GM12864 (cell line): ENCODE measurements at regions not wholly inside any gene's neighbourhood (a gene's known extent, or its start where the extent isn't known, plus 50 kb on each side); places are given as distances from the start of the nearest gene placed in this dataset.

Experiments
- DNase-seq: peaks from one replicate; pipeline ENCODE4 v3.0.0-alpha.2; 2011; ENCODE audit warnings: low read depth
- H3K4me3 ChIP-seq: 2 replicates; pipeline ENCODE4 v1.5.1; 2011; ENCODE audit warnings: mild to moderate bottlenecking, low read depth, low read length, control low read depth
- TF ChIP-seq, protein P1 (sequence below): IDR thresholded peaks from 2 replicates; pipeline ENCODE4 v1.5.1; 2011; ENCODE audit warnings: low read depth, mild to moderate bottlenecking, moderate library complexity, low read length, control low read depth, inconsistent platforms; ENCODE audit errors: missing control alignments

DNA sequence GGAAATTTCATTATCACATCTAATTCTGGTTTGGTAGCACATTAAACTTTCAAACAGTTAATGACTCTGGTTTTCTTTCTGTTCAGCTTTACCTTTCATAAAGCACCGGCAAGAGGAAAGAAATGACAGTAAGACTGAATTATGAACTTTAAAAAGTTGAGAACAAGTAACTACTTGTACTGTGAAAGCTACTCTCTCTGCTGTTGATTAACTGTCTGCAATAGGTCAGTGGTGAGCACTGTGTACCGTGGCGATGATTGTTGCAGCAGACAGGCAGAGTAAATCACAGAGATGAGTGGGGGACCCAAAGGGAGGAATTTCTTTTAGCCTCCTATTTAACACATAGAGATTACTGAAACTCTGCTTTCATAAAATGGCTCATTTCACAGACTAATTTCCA is 74.0 kb upstream of the MEF2C start:
- TF ChIP-seq, protein P1, sequence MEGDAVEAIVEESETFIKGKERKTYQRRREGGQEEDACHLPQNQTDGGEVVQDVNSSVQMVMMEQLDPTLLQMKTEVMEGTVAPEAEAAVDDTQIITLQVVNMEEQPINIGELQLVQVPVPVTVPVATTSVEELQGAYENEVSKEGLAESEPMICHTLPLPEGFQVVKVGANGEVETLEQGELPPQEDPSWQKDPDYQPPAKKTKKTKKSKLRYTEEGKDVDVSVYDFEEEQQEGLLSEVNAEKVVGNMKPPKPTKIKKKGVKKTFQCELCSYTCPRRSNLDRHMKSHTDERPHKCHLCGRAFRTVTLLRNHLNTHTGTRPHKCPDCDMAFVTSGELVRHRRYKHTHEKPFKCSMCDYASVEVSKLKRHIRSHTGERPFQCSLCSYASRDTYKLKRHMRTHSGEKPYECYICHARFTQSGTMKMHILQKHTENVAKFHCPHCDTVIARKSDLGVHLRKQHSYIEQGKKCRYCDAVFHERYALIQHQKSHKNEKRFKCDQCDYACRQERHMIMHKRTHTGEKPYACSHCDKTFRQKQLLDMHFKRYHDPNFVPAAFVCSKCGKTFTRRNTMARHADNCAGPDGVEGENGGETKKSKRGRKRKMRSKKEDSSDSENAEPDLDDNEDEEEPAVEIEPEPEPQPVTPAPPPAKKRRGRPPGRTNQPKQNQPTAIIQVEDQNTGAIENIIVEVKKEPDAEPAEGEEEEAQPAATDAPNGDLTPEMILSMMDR: no peak
- H3K4me3 ChIP-seq: no peak overlapping the region
- DNase-seq: no peak

DNA sequence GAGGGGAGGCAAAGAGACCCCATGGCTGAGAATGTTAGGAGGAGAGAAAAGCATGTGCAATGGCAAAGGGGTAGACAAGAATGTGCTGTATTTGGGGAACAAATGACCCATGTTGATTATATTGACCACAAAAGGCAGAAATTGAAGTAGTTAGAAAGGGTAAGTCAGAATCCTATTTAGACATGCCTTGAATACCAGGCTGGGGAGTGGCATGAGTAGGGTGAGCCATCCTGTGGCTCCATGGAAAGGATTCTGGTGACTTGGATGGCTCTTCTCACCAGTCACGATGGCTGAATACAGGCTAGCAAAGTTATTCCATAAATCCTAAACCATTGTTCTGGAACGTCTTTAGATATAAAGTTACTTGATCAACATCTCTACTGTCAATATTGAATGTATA is 73.4 kb upstream of the MEF2C start:
- no peak for DNase-seq
- TF ChIP-seq, protein P1: no peak
- H3K4me3 ChIP-seq: no peak overlapping the region

- DNase-seq: no peak
- TF ChIP-seq, protein P1: no peak
- no peak overlapping the region for H3K4me3 ChIP-seq
Observed at GRCh38 chr5:88955403-88955802, 72.4 kb upstream of the MEF2C start.

- no peak overlapping the region for H3K4me3 ChIP-seq
- no peak for DNase-seq
- TF ChIP-seq, protein P1: no peak
Observed at GRCh38 chr5:88954511-88954910, 71.5 kb upstream of the MEF2C start.

- TF ChIP-seq, protein P1: no peak
- H3K4me3 ChIP-seq: no peak overlapping the region
- DNase-seq: no peak
Observed at GRCh38 chr5:88952996-88953643, 70.1 kb upstream of the MEF2C start.

DNA sequence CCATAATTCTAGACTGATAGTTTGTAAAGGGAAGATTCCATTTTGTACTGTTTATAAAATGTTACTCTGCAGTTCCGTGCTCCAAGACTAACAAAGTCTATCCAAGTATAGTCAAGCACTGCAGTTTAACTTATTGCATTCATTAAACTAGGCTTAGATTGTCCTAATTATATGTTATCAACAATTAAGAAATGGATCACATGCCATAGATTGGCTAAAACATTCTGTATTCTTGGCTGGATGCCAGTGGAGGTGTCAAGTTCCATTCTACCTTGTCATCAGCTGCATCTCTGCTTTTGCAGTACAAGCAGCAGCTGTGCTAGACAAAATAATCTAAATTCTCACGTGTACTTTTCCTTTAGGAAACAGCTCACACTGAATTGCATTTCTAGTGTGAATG is 69.4 kb upstream of the MEF2C start:
- H3K4me3 ChIP-seq: no peak overlapping the region
- TF ChIP-seq, protein P1: no peak
- DNase-seq: no peak

DNA sequence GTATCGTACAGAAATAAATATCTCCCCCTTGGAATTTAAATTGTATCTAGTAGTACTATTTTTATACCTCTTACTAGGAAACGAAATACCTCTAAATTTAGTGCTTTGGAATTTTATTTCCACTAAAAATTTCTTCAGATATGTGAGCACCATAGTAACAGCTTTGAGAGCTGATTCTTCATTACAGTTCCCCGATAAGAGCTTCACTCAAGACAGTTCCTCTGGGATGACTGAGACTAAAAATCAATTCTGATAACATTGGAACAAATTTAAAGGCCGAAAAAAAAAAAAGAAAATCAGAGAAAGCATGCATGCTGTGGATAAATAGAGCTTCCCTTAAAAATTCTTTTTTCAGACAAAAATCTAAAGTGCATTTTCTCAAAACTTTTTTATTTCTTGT is 68.5 kb upstream of the MEF2C start:
- H3K4me3 ChIP-seq: no peak overlapping the region
- no peak for DNase-seq
- TF ChIP-seq, protein P1: no peak
